ENCODE measurements at regions not wholly inside any gene's neighbourhood (a gene's known extent, or its start where the extent isn't known, plus 50 kb on each side); places are given as distances from the start of the nearest gene placed in this dataset.

DNA sequence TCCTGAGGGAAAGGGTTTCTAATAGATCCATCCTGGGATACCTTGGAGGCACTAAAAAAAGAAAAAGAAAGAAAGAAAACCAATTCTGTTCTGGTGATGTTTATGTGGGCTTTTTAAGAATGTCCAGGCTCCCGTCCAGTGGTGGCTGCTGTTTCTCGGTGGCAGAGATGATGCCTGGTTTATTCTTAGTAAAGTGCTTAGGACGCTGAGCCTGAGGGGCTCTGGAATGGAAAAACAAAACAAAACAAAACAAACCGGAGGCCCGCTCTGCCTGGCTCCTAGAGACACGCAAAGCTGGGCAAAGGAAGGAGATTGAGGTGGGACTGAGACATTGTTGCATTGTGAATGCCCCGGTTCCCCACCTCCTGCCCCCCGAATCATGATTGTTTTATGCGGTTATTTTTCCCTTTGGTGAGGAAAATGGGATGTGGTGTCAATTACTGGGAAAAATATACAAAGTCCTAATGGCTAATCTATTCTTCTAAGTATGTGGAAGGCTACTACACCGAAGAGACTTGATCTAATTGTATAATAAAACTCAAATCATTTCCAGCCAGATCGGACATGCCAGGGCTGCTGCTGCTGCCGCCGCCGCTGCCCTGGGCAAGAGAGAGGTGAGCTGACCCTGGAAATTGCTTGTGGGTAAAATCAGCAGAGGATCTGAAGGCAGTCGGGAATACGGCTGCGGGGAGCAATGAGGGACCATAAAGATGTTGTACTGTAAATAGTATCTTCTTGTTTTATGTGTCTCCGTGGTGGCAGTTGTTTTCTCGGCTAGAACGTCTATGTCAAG lies 644.9 kb downstream of the CCDC171 start:
- Histone ChIP-seq H3K27me3 (no peaks in the 10 kb centered on the region), H3K9me3 (no peaks in the 10 kb centered on the region), H3K27ac (no peak overlapping the region), H3K36me3 (no peaks in the 10 kb centered on the region), H3K4me1 (no peaks in the 10 kb centered on the region), H3K4me3 (no peak overlapping the region)
- TF ChIP-seq POLR2A (IDR thresholded peaks at IDR 0.05) (no peak), CTCF (IDR thresholded peaks at IDR 0.05) (no peak)
- WGBS (ENCODE audit: insufficient coverage, low coverage, low lambda C conversion rate, missing lambda C conversion rate) = 80% methylated on average over 15 of the region's 20 CpGs
- ATAC-seq (no peak), DNase-seq (no peak)
- intact Hi-C loops (cut with DNase I) = no loop called here

GRCh38 chr9:16198996-16199395 lies 646.2 kb downstream of the CCDC171 start:
- no peak overlapping the region for H3K27ac ChIP-seq
- WGBS (ENCODE audit: insufficient coverage, low coverage, low lambda C conversion rate, missing lambda C conversion rate) = 82% methylated on average over 6 of the region's 6 CpGs
- no peak overlapping the region for H3K4me3 ChIP-seq
- no peak for ATAC-seq
- H3K27me3 ChIP-seq = no peaks in the 10 kb centered on the region
- no peaks in the 10 kb centered on the region for H3K9me3 ChIP-seq
- no peak for TF ChIP-seq POLR2A (IDR thresholded peaks at IDR 0.05)
- TF ChIP-seq CTCF (IDR thresholded peaks at IDR 0.05) = no peak
- H3K4me1 ChIP-seq = no peaks in the 10 kb centered on the region
- no peaks in the 10 kb centered on the region for H3K36me3 ChIP-seq
- intact Hi-C loops (cut with DNase I) = no loop called here
- no peak for DNase-seq

- DNase-seq = no peak
These were observed 649.4 kb downstream of the CCDC171 start for GRCh38 chr9:16202221-16202620.

GRCh38 chr9:16202914-16203728 lies 650.3 kb downstream of the CCDC171 start:
- ATAC-seq = no peak
- H3K4me3 ChIP-seq = no peak overlapping the region
- TF ChIP-seq POLR2A (IDR thresholded peaks at IDR 0.05) (no peak), CTCF (IDR thresholded peaks at IDR 0.05) (no peak)
- intact Hi-C loops (cut with DNase I) = no loop called here
- H3K27me3 ChIP-seq = no peaks in the 10 kb centered on the region
- no peak overlapping the region for H3K27ac ChIP-seq
- H3K9me3 ChIP-seq = no peaks in the 10 kb centered on the region
- 71% methylated on average over 11 of the region's 17 CpGs for WGBS (ENCODE audit: insufficient coverage, low coverage, low lambda C conversion rate, missing lambda C conversion rate)
- no peak for DNase-seq
- H3K4me1 ChIP-seq = no peaks in the 10 kb centered on the region
- no peaks in the 10 kb centered on the region for H3K36me3 ChIP-seq

More at GRCh38 chr9:16202221-16202620, 649.4 kb downstream of the CCDC171 start:
- WGBS (ENCODE audit: insufficient coverage, low coverage, low lambda C conversion rate, missing lambda C conversion rate) = 67% methylated on average over 1 of the region's 1 CpG
- H3K4me3 ChIP-seq = no peak overlapping the region
- H3K27ac ChIP-seq = no peak overlapping the region
- H3K4me1 ChIP-seq = no peaks in the 10 kb centered on the region
- H3K27me3 ChIP-seq = no peaks in the 10 kb centered on the region
- intact Hi-C loops (cut with DNase I) = no loop called here
- H3K36me3 ChIP-seq = no peaks in the 10 kb centered on the region
- no peak for ATAC-seq
- H3K9me3 ChIP-seq = no peaks in the 10 kb centered on the region
- TF ChIP-seq POLR2A (IDR thresholded peaks at IDR 0.05) = no peak

Data from right lobe of liver (tissue), 6 donors.